GM19397 (cell line): ENCODE measurements at regions not wholly inside any gene's neighbourhood (a gene's known extent, or its start where the extent isn't known, plus 50 kb on each side); places are given as distances from the start of the nearest gene placed in this dataset.
"Not testable (repeated sequence)": the region's sequence is repeated elsewhere in the genome, so short reads cannot be mapped to it uniquely, and the experiment has no call there.

ENCODE experiments used
- ATAC-seq: cut with Tn5 transposase; IDR thresholded peaks from one replicate; pipeline ENCODE4 v1.9.1; 2021; ENCODE audit warnings: mild to moderate bottlenecking, moderate library complexity; ENCODE audit not compliant: unreplicated experiment

DNA sequence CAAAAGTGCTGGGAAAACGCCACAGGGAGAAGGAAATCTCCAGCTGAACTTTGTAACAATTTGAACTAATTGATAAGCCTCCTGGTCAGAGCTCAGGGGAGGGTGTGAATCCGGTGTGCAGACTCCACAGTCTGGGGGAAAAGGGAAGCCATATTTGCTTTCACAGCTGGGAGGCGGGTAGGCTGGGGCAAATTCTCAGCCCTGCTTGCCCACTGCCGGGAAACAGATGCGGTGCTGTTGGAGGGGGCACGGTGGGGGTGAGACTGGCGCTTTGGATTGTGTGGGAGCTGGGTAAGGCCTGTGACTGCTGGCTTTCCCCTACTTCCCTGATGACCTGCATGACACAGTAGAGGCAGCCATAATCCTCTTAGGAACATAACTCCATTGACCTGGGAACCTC lies 134.8 kb downstream of the ADCYAP1 start:
- no peak for ATAC-seq

DNA sequence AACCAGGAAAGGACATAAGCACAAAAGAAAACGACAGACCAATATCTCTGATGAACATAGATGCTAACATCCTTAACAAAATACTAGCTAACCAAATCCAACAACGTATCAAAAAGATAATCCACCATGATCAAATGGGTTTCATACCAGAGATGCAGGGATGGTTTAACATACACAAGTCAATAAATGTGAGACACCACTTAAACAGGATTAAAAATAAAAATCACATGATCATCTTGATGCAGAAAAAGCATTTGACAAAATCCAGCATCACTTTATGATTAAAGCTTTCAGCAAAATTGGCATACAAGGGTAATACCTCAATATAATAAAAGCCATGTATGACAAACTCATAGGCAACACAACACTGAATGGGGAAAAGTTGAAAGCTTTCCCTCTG lies 138.4 kb downstream of the ADCYAP1 start:
- not testable (repeated sequence) for ATAC-seq

DNA sequence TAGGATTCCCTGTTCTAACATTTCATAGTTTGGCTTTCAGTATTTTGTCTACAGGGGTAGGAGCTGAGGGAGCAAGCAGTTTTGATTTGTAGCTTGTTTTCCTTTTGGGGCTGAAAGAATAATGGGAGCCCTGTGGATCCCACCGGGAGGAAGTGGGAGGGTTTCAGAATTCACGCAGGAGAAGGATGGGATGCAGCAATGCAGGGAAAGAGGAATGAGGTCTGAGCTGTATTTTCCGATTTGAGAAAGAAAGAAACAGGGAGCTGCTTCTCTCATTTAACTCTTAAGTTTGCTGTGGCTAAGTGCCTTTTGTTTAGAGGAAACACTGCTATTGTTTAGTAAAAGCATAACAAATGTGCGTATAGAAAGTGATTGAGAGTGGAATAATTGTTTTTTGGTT lies 141.0 kb downstream of the ADCYAP1 start:
- no peak for ATAC-seq

DNA sequence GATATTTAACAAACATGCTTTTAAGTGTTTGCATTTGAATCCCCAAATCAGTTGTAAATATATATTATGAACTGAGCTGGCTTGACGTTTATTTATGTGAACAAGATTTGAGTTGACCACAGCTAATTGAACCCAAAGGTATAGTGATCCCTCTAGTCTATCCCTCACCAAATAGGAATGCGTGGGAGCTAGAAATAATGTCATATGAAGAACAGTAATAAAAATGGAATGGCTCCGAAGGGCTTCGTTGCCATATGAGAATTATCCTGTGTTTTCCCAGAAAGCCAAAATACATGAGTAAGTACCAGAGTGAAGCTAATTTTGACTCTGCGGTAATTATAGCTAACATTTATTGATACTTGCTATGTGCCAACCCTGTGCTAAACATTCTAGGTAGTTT lies 142.7 kb downstream of the ADCYAP1 start:
- ATAC-seq: no peak

DNA sequence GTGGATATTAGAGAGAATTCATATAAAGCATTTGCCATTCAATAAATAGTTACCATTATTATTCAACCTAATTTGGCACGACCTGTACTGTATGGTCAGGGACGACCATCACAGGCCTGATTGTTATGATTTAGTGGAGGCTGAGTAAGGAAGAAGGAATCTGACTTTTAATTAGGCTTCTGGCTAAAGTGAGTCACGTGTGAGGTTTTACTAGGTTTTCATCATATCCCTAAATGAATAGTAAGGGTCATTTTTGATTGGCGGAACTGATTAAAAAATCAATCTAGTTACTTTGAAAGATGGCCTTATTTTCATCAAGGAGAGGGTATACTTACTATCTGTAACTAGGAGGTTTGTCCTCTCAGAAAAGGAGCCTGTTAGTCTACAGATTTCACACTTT lies 143.4 kb downstream of the ADCYAP1 start:
- ATAC-seq: no peak

DNA sequence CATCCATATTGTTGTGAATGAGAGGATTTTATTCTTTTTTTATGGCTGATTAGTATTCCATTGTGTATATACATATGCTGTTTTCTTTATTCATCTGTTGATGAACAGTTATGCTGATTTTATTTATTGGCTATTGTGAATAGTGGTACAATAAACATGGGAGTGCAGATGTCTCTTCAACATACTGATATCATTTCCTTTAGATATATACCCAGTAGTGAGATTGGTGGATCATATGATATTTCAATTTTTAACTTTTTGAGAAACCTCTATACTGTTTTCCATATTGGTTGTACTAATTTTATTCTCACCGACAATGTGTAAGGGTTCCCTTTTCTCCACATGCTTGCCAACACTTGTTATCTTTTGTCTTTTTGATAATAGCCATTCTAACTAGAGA lies 144.5 kb downstream of the ADCYAP1 start:
- no peak for ATAC-seq

DNA sequence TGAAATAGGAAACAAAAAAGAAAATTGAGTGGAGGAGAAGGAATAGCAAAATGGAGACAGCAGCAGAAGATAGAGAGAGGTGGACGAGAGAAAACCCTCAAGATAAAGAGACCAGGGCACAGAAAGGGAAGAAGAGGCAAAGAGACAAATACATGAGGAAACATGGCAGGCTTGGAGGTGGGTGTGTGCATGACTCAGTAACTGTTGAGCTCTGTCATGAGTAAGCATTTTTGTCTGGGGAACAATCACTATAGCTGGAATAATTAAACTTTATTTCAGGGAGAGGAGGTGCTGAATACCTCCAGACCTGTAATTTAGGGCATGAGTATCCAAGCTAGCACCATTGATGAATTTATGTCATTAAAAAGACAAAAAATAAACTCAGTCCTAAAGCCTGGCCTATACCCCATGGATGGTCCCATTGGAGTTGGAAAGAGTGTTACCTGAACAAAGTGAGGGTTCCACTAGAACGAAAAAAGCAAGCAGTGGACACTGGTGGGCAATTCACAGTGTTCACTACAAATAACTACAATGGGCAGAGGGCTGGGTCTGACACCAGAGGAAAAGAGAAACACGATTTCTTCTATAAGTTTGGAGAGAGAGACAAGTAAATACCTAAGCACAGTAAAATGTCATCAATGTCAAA lies 145.5 kb downstream of the ADCYAP1 start:
- ATAC-seq: no peak

DNA sequence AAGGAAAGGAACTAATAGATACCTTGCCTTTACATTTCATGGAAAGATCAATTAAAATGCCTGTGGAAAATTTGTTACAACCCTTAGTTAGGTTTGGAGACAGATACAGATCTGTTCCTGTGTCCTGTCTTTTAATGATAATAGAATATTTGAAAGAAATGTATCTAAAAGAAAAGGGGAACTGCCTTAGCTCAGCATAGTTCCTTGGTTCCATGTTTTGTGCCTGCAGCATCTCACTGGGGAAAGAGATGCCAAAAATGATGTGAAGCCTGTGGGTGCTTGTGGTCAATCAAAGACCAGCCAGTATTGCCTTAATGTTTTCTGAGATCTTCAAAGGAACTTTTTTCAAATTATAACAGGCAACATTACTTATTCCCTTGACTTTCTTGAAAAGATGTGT lies 147.6 kb downstream of the ADCYAP1 start:
- no peak for ATAC-seq

DNA sequence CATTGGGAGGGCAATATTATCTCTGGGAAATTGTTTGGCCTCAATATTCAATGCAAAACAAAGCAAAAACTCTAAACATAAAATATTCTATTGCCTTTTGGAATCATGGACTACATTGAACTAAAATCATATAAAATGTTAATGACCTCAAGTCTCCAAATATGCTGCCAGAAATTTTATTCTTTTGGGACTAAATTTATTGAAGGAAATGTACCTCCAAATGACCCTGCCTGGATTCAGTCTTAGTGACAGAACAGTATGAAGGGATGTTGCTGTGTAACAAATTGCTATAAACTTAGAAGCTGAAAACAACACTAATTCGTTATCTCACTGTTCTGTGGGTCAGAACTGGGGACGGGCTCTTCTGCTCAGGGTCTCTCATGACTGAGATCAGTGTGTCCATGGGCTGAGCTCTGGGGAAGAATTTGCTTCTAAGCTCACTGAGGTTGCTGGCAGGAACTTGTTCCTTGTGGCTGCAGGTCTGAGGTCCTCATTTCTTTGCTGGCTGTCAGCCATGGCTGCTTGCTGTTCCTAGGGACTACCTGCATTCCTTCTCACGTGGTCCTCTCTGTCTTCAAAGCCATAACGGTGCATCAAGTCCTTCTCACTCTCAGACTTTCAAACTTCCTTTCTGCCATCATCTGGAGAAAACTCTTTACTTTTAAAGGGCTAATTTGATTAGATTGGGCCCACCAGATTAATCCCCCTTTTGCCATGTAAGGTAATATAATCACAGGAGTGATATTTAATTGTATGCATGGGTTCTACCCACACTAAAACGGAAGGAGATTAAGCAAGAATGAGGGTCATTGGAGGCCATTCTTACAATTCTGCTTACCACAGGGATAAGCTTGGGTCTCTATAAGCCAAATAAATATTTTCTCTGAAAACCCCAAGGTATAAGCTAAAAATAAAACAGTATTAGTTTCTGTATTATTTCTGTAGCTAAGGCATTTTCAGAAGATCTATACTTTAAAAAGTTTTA lies 149.0 kb downstream of the ADCYAP1 start:
- no peak for ATAC-seq

DNA sequence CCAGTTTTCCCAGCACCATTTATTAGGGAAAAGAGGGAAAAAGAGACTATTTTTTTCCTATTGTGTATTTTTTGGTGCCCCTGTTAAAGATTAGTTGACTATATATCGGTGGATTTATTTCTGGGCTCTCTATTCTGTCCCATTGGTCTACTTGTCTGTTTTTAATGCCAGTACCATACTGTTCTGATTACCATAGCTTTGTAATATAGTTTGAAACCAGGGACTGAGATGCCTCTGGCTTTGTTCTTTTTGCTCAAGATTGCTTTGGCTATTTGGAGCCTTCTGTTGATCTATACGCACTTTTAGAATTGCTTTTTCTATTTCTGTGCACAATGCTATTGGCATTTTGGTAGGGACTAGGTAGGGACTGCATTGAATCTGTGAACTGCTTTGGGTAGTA lies 151.7 kb downstream of the ADCYAP1 start:
- no peak for ATAC-seq

DNA sequence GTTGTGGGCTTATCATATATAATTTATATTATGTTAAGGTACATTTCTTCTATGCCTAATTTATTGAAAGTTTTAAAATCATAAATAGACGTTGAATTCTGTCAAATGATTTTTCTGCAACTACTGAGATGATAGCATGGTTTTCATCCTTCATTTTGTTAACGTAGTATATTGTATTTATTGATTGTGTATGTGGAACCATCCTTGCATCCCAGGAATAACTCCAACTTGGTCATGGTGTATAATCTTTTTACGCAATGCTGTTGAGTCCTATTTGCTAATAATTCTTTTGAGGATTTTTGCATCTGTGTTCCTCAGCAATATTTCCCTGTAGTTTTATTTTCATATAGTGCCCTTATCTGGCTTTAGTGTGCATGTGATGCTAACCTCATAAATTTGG lies 152.7 kb downstream of the ADCYAP1 start:
- ATAC-seq: no peak

DNA sequence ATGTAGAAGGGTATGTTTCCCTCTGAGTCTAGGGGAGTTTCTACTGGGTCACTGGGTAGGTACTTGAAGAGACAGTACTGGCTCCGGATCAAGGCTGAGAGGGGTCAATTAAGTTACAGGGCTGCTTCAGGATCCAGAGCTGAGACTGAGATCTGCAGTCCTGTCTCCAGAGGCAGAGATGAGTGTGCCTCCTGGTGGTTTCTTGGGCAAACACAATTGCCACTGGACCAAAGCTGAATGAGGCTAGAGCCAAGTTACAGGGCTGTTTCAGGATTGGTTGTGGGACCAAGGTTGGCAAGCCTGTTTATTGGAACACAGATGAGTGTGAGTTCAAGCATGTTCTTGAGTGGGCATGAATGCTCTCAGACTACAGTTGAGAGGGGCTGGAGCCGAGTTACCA lies 157.9 kb downstream of the ADCYAP1 start:
- no peak for ATAC-seq

DNA sequence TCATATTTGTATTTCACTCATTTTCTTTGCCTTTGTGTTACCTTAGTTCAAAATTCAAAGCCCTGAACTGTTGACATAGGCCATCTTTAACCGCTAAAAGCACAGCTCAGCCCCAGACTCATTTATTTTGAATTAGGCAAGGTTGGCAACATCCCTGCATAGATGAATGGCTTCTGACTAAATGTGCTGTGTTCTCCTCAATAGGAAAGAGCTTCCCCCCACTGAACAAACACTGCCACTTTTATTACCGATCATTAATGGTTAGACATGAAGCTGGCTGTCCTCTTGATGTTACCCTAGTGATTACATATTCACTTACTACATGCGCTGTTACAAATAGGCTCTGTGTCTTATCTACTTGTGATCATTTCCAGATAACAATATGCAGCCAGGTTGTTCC lies 170.7 kb downstream of the ADCYAP1 start:
- no peak for ATAC-seq

DNA sequence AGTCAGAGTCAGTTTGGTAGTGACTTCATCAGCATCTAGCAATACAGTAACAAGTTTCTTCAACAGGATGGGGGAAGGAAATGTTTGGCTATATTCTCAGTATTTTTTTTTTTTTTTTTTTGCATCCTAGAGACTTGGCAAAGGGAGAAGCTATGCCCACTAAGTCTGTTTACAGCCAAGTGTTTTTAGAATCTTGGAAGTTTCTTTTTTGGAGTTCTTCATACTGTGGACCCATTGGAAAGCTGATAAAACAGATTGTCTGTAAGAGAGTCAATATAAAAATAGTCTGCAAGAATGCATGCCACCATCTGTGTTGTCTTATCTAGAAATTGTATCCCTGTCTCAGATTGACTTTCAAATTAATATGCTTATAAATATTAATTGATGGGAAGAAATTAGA lies 171.2 kb downstream of the ADCYAP1 start:
- no peak for ATAC-seq

DNA sequence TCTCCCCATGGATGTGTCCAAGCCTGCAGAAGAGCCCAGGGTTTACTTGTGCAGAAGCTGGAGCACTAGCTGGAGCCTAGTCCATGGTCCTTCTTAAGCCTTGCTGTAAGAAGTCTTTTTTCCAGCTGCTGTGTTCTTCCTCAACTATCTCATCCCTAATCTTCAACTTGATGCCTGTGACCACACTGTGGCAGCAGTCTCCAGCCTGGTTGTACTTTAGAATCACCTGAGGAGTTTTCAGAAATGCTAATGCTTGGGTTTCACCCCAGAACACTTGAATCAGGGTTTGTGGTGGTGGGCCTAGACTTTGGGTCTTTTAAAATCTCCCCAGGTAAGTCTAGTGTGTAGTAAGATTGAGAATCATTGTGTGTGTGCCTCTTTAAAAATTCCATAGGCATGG lies 173.6 kb downstream of the ADCYAP1 start:
- no peak for ATAC-seq

DNA sequence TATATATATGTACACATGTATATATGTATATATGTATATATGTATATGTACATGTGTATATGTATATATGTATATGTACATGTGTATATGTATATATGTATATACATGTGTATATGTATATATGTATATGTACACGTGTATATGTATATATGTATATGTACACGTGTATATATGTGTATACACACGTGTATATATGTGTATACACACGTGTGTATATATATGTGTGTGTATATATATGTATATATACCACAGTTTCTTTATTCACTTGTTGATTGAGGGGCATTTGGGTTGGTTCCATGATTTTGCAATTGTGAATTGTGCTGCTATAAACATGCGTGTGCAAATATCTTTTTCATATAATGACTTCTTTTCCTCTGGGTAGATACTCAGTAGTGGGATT lies 179.0 kb downstream of the ADCYAP1 start:
- ATAC-seq: not testable (repeated sequence)

DNA sequence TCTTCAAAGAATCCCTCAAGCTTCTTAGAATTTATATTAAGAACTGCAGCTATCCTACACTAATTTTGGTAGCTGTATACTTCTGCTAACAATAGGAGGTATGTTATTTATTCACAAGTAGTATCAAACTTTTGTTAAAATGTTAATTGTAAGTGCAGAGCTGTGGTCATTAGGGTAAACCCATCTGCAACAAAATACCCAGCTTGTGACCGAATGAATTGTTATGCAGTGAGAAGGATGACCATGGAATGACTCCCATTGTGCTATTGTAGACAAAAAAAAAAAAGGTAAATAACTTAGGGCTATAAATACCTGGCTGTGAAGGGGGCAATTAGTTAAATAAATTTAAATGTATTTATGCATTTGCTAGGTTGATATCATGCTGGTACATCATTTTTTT lies 186.1 kb downstream of the ADCYAP1 start:
- ATAC-seq: no peak

DNA sequence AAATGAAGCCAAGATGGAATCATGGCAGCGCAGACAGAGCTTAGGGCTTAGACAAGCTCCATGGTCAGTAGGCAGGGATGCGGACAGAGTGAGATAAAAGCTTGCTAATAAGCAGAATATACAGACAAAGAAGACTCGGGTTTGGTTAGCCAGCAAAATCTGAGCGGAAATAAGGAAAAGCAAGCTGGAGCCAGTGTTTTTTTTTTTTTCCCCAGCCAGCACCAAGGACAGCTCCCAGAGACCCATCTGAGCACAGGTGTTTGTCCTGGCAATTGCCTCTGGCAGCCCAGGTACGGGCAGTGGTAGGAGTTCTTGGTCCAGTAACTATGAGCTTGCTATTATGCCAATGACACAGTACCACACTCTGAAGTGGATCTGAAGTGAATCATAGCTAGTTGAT lies 187.6 kb downstream of the ADCYAP1 start:
- no peak for ATAC-seq

DNA sequence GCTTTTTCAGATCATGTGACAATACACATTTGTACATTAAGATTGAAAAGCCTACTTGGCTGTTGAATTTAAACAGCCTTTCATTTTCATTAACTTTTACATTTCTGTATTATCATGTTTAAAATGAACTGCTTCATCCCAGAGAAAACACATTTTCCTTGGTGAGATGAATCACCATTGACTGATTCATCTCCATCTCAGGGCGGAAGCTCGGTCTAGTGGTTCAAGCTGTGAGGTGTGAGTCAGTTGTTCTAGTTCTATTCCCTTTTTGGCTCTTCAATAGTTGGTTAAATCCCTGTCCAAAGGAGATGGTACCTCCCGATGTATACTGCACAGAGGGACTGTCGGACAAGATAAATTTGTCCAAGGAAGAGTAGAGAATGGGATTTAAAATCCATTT lies 189.7 kb downstream of the ADCYAP1 start:
- ATAC-seq: no peak

DNA sequence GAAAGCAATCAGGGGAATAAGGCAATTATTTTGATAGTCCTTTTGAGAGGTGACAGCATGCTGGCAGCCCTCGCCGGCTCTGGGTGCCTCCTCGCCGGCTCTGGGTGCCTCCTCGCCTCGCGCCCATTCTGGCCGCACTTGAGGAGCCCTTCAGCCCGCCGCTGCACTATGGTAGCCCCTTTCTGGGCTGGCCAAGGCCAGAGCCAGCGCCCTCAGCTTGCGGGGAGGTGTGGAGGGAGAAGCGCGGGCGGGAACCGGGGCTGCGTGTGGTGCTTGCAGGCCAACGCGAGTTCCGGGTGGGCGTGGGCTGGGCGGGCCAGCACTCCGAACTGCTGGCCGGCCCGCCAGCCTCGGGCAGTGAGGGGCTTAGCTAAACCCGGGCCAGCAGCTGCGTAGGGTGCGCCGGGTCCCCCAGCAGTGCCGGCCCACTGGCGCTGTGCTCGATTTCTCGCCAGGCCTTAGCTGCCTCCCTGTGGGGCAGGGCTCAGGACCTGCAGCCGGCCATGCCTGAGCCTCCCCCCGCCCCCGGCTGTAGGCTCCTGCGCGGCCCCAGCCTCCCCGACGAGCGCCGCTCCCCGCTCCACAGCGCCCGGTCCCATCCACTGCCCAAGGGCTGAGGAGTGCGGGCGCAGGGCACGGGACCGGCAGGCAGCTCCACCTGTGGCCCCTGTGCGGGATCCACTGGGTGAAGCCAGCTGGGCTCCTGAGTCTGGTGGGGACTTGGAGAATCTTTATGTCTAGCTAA lies 193.5 kb downstream of the ADCYAP1 start:
- ATAC-seq: not testable (repeated sequence)

DNA sequence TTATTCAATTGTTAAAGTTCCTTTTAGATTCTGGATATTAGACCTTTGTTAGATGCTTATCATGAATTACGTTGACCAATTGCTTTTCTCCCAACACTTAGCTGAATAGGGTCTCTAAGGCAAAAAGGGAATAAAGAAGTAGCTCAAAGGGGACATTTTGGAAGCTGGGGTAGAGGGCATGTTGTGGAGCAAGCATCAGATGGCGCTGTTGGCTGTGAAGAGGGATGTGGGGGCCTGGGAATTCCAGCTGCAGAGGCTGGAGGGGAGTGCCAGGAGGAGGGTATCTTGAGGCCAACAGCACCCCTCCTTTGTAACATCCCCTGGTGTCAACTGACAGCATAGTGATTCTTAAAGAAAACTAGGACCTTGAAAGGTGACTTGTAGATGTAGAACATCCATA lies 198.2 kb downstream of the ADCYAP1 start:
- ATAC-seq: no peak

DNA sequence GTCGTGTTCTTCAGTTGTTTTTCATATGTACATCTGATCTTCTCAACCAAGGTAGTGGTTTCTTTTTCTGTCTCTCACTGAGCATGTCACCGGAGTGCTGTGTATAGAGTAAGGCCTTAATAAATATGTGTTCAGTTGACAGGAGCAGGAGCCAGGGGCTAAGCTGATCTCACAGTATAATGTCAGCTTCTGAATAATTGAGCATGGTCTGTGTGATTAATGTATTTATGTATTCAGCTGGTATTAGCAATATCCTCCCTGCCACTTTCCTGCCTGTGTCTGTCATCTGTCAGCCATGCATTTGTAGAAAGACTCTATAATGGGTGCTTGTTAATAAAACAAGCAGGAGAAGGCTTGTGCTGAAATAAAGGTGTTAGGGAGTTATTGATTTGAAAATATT lies 198.9 kb downstream of the ADCYAP1 start:
- ATAC-seq: no peak
